ENCODE measurements at regions not wholly inside any gene's neighbourhood (a gene's known extent, or its start where the extent isn't known, plus 50 kb on each side); places are given as distances from the start of the nearest gene placed in this dataset.
"Not testable (repeated sequence)": the region's sequence is repeated elsewhere in the genome, so short reads cannot be mapped to it uniquely, and the experiment has no call there.

- DNase-seq (ENCODE audit: low read depth); H3K4me3 ChIP-seq (replicated peaks; ENCODE audit: low read depth, low read length): not testable (repeated sequence)
Observed at GRCh38 chr9:43089337-43089736, 905.9 kb downstream of the SPATA31A6 start.

- DNase-seq (ENCODE audit: low read depth); H3K4me3 ChIP-seq (replicated peaks; ENCODE audit: low read depth, low read length): not testable (repeated sequence)
Observed at GRCh38 chr9:43110376-43110775, 926.9 kb downstream of the SPATA31A6 start.

DNA sequence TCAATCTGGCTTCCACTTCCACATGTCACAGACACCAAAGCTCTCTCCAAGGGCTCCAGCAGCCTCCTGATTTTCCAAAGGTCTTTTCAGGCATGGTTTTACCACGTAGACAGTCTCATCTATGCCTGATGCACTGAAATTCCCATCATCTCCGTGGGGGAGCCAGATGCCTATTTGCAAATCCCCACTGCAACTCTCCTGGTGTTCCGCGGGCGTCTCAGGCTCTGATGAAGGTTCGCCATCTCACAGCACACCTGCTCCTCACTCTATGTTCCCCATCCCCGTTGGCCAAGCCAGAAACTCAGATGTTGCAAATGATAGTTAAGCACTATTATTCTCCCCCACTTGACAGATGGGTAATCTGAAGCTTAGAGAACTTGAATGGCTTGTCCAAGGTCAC, 929.4 kb downstream of the SPATA31A6 start:
- H3K4me3 ChIP-seq (replicated peaks; ENCODE audit: low read depth, low read length); DNase-seq (ENCODE audit: low read depth): not testable (repeated sequence)

GRCh38 chr9:43115813-43116229, 932.4 kb downstream of the SPATA31A6 start:
- not testable (repeated sequence) for H3K4me3 ChIP-seq (replicated peaks; ENCODE audit: low read depth, low read length)
- DNase-seq (ENCODE audit: low read depth): peak; percentile 0

GRCh38 chr9:43118088-43118865, 934.8 kb downstream of the SPATA31A6 start:
- not testable (repeated sequence) for H3K4me3 ChIP-seq (replicated peaks; ENCODE audit: low read depth, low read length); DNase-seq (ENCODE audit: low read depth)

DNA sequence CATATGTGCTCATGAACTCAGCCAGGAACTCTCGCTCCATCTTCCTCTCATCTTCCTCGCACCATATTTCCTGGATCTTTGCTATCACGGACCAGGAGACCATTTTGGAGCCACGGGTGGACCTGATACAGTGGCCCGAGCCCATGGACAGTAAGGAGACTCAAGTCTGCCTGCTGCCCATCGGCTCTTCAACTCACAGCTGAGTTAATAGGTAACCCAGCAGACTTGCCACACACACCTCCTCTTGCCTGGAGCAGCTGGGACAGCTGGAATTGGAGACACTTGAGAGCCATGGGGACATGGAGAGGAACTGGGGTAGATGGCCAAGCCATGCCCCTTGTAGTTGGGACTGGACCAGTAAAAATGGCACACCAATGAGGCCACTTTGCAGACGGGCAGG, 936.1 kb downstream of the SPATA31A6 start:
- not testable (repeated sequence) for H3K4me3 ChIP-seq (replicated peaks; ENCODE audit: low read depth, low read length); DNase-seq (ENCODE audit: low read depth)

- H3K4me3 ChIP-seq (replicated peaks; ENCODE audit: low read depth, low read length); DNase-seq (ENCODE audit: low read depth): not testable (repeated sequence)
Observed at GRCh38 chr9:43119978-43120377, 936.5 kb downstream of the SPATA31A6 start.

GRCh38 chr9:43125894-43126293, 942.4 kb downstream of the SPATA31A6 start:
- not testable (repeated sequence) for H3K4me3 ChIP-seq (replicated peaks; ENCODE audit: low read depth, low read length)

DNA sequence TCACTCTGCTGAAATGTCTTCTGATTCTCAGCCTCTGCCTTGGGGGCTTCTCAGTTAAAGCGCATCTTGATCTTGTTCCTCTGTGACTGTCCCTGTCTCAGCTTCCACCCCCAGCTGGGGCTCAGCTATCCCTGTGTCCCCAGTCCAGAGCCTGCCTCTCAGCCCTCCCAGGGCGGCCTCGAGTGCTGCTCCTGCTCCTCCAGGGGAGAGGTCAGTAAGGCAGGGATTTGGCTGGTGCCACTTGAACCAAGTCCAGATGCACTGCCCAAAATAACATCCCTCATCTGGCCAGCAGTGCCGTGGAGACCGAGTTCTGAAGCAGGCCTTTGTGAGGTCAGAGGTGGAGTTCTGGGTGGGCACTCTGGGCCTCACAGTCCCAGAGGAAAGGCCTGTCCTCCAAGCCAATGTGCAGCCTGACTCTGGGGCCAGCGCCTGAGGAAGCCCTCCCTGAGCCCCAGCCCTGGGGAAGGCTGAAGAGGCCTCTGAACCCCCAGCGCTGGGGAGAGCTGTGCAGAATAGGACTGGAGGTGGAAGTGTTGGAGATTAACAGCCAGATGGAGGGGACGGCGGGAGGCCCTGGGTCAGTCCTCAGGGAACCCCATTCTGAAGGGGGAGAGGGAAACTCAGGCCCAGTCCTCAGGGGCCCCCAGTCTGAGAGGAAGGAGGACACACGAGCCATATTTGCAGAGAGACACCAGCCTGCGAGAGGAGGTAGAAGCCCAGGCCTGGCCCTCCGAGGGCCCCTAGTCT, 943.7 kb downstream of the SPATA31A6 start:
- not testable (repeated sequence) for H3K4me3 ChIP-seq (replicated peaks; ENCODE audit: low read depth, low read length); DNase-seq (ENCODE audit: low read depth)

More at GRCh38 chr9:43125894-43126293, 942.4 kb downstream of the SPATA31A6 start:
- DNase-seq (ENCODE audit: low read depth): not testable (repeated sequence)

GRCh38 chr9:43127949-43128348, 944.5 kb downstream of the SPATA31A6 start:
- H3K4me3 ChIP-seq (replicated peaks; ENCODE audit: low read depth, low read length); DNase-seq (ENCODE audit: low read depth): not testable (repeated sequence)

DNA sequence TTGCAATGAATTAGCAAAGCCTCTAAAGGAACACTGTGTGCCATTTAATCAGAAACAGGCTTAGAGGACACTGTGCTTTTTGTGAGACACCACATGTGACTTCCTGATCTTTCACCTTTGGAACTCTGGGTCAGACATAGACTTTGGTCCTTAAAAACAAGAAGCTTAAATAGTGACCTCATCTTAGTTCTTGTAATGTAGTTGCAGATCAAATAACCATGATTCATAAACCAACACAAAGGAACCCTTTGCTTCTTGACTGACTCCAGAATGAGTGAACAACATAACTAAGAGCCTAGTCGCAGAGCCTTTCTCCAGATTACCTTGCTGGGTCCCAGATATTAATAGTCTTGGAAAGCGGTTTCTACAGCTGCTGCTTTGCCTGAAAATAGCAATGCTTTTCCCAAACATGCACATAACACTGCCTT, 947.3 kb downstream of the SPATA31A6 start:
- peak; percentile 0 for DNase-seq (ENCODE audit: low read depth)
- not testable (repeated sequence) for H3K4me3 ChIP-seq (replicated peaks; ENCODE audit: low read depth, low read length)

- peak; percentile 1 for DNase-seq (ENCODE audit: low read depth)
Observed at GRCh38 chr9:43135440-43135839, 952.0 kb downstream of the SPATA31A6 start.

DNA sequence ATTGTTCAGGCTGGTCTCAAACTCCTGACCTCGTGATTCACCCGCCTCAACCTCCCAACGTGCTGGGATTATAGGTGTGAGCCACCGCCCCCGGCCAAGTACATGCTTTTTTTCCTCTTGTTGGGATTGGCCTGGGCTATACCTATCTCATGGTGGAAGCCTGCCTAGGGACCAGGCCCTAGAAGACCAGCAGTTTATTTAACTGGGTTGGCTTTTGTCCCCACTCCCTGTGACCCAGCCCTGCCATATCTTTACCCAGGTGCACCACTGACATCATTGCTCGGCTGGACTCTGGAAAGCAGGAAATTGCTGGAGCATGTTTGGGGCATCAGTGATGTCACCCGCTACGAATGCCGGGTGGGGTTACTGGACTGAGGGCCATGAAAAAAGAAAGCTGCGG, 955.5 kb downstream of the SPATA31A6 start:
- DNase-seq (ENCODE audit: low read depth): peak; percentile 0
- not testable (repeated sequence) for H3K4me3 ChIP-seq (replicated peaks; ENCODE audit: low read depth, low read length)

More at GRCh38 chr9:43135440-43135839, 952.0 kb downstream of the SPATA31A6 start:
- H3K4me3 ChIP-seq (replicated peaks; ENCODE audit: low read depth, low read length): not testable (repeated sequence)

DNA sequence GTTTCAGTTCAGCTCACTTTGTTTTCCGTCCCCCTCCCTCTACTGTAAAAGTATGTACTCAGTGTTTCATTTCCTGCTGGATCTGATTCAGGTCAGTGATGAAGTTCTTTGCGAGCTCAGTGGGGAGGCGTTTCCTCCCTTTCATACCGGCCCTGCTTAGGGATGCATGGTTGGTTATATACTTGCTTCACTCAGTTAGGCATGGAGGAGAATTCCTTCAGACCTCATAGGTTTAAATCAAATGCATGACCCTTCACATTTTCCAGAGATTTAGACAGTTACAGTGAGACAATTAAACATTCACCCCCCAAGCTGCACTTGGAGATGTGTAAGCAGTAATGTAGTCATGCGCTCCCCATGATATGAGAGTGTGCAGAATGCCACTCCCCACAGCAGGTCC, 955.9 kb downstream of the SPATA31A6 start:
- DNase-seq (ENCODE audit: low read depth); H3K4me3 ChIP-seq (replicated peaks; ENCODE audit: low read depth, low read length): not testable (repeated sequence)

DNA sequence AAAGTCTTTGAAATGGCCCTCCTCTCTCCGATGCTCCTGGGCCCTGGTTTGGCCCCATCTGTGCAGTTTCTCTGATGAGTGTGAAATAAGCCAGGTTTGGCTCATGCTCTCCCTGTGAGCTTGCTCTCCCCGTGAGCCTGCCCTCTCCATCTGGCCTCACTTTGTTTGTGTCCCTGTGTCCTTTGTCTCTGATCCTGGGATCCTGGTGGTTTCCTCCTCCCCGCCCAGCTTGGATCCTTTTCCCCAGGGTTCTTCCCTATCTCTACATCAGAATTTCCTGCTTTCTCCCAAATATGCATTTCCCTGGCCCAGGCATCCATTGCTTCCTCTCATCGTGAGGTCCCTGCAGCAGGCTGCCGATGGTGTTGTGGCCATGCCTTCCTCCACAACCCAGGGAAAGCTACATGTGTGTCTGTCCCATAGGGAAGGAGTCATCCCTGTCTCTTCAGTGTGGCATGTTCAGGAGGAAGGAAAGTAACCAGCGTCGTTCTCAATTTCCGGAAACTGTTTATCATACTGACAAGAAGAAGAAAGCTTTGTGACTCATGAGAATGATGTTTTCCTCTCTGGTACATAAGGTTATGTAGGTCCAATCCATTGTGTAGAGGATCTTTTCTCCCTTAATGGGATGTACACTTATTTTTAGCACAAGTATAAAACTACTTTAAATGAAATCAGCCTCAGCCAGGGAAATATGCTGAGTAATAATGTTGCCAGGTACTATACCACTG, 956.6 kb downstream of the SPATA31A6 start:
- not testable (repeated sequence) for H3K4me3 ChIP-seq (replicated peaks; ENCODE audit: low read depth, low read length)
- peak; percentile 11 for DNase-seq (ENCODE audit: low read depth)
